ENCODE measurements at regions not wholly inside any gene's neighbourhood (a gene's known extent, or its start where the extent isn't known, plus 50 kb on each side); places are given as distances from the start of the nearest gene placed in this dataset.

DNA sequence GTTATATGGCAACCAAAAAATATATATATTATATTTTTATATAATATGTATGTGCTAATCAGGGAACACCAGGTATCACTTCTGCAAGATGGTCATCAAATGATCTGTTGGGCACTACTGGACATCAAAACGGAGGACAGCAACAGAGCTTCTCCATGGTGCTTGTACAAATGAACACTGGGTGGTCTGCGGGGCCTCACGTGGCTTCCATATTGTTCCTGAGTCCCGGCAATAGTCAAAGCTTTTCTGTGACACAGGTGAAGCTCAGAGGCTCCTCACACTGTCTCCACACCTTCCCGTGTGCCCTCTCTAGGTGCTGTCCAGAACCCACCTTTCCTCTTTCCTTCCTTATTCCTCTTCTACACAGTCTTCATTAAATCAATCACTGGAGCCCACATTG, 149.9 kb upstream of the PIRT start:
- DNase-seq (ENCODE audit: low read depth in 1 of 2, low spot score in 1 of 2) = no peak
- no peak for TF ChIP-seq POLR2AphosphoS5 (IDR thresholded peaks at IDR 0.05; ENCODE audit: low read depth)
- no peak for TF ChIP-seq SPI1 (IDR thresholded peaks at IDR 0.05; ENCODE audit: borderline replicate concordance, low read depth)
- TF ChIP-seq GABPA (IDR thresholded peaks at IDR 0.05; ENCODE audit: low read depth) = no peak
- no peak for TF ChIP-seq CTCF (IDR thresholded peaks at IDR 0.05; ENCODE audit: insufficient read depth, low read length)
- no peak for TF ChIP-seq REST (IDR thresholded peaks at IDR 0.05; ENCODE audit: insufficient replicate concordance, low read depth)
- H3K27me3 ChIP-seq (ENCODE audit: insufficient read depth, poor library complexity, severe bottlenecking) = no peaks in the 10 kb centered on the region

DNA sequence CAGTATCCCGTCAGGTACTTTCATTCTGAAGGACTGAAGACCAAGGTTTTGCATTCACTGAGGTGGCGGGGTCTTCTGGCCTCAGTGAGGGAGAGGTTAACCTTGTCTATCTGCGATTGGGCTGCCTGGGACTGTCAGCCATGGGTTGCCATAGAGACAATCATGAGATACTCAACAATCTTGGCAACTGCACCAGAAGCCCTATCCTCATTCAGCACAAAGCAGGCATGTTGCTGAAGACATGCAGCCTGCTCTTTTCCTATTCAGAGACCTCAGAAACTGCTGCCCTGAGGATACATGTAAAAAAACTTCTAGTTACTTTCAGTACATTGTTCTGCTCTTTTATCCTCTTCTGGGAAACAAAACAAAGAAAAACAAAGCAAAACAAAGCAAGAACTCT, 146.3 kb upstream of the PIRT start:
- H3K4me3 ChIP-seq (replicated peaks; ENCODE audit: insufficient read depth, low read length) = no peak overlapping the region
- no peak for TF ChIP-seq GABPA (IDR thresholded peaks at IDR 0.05; ENCODE audit: low read depth)
- no peak for TF ChIP-seq POLR2AphosphoS5 (IDR thresholded peaks at IDR 0.05; ENCODE audit: low read depth)
- no peak for TF ChIP-seq CTCF (IDR thresholded peaks at IDR 0.05; ENCODE audit: insufficient read depth, low read length)
- DNase-seq (ENCODE audit: low read depth in 1 of 2, low spot score in 1 of 2) = no peak
- no peaks in the 10 kb centered on the region for H3K27me3 ChIP-seq (ENCODE audit: insufficient read depth, poor library complexity, severe bottlenecking)
- no peak overlapping the region for H3K27ac ChIP-seq (replicated peaks)

More for the DNA sequence above, 149.9 kb upstream of the PIRT start:
- H3K27ac ChIP-seq (replicated peaks) = no peak overlapping the region
- no peak overlapping the region for H3K4me3 ChIP-seq (replicated peaks; ENCODE audit: insufficient read depth, low read length)

GRCh38 chr17:10976401-10976800, 138.5 kb upstream of the PIRT start:
- no peak for DNase-seq (ENCODE audit: low read depth in 1 of 2, low spot score in 1 of 2)
- Histone ChIP-seq H3K27ac (replicated peaks) (no peak overlapping the region), H3K4me3 (replicated peaks; ENCODE audit: insufficient read depth, low read length) (no peak overlapping the region), H3K27me3 (ENCODE audit: insufficient read depth, poor library complexity, severe bottlenecking) (no peaks in the 10 kb centered on the region)
- TF ChIP-seq SPI1 (IDR thresholded peaks at IDR 0.05; ENCODE audit: borderline replicate concordance, low read depth) (no peak), POLR2AphosphoS5 (IDR thresholded peaks at IDR 0.05; ENCODE audit: low read depth) (no peak), GABPA (IDR thresholded peaks at IDR 0.05; ENCODE audit: low read depth) (no peak), CTCF (IDR thresholded peaks at IDR 0.05; ENCODE audit: insufficient read depth, low read length) (no peak), REST (IDR thresholded peaks at IDR 0.05; ENCODE audit: insufficient replicate concordance, low read depth) (no peak)

DNA sequence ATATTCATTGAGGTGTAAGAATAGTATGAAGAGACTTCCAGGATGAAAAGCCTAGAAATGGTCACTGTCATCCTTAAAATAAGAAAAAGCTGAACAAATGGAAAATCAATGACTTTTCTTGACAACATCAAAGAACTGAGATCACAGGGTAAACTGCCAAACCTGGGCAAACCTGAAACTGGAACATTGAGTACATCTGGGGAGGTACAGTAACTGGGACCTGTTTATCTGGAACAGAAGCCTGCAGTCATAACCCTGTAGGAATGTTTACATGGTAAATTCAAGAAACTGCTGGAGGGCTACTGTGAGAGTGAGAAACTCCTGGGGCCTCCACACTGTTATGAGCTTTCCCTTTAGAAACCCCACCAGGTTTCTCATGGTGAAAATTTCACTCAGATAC, 130.1 kb upstream of the PIRT start:
- no peak for DNase-seq (ENCODE audit: low read depth in 1 of 2, low spot score in 1 of 2)
- Histone ChIP-seq H3K27me3 (ENCODE audit: insufficient read depth, poor library complexity, severe bottlenecking) (no peaks in the 10 kb centered on the region), H3K27ac (replicated peaks) (no peak overlapping the region), H3K4me3 (replicated peaks; ENCODE audit: insufficient read depth, low read length) (no peak overlapping the region)
- no peak for TF ChIP-seq SPI1 (IDR thresholded peaks at IDR 0.05; ENCODE audit: borderline replicate concordance, low read depth)
- no peak for TF ChIP-seq CTCF (IDR thresholded peaks at IDR 0.05; ENCODE audit: insufficient read depth, low read length)
- TF ChIP-seq REST (IDR thresholded peaks at IDR 0.05; ENCODE audit: insufficient replicate concordance, low read depth) = no peak
- no peak for TF ChIP-seq GABPA (IDR thresholded peaks at IDR 0.05; ENCODE audit: low read depth)
- no peak for TF ChIP-seq POLR2AphosphoS5 (IDR thresholded peaks at IDR 0.05; ENCODE audit: low read depth)

Data from HL-60 (cell line).